ENCODE measurements at regions not wholly inside any gene's neighbourhood (a gene's known extent, or its start where the extent isn't known, plus 50 kb on each side); places are given as distances from the start of the nearest gene placed in this dataset.

- DNase-seq (ENCODE audit: low read depth, low spot score) = no peak
Measured at GRCh38 chr1:163758977-163759670, 437.4 kb downstream of the NUF2 start.

GRCh38 chr1:163761898-163762297 is 440.1 kb downstream of the NUF2 start:
- DNase-seq (ENCODE audit: low read depth, low spot score) = no peak
- H3K4me3 ChIP-seq (ENCODE audit: low read depth, low read length) = no peak overlapping the region
- no peak for TF ChIP-seq CTCF (IDR thresholded peaks at IDR 0.05; ENCODE audit: low read depth, low read length)
- in situ Hi-C loops (cut with HindIII; ENCODE audit: low sequenced_read_pairs) = no loop called here

More at GRCh38 chr1:163758977-163759670, 437.4 kb downstream of the NUF2 start:
- no peak overlapping the region for H3K4me3 ChIP-seq (ENCODE audit: low read depth, low read length)
- no peak for TF ChIP-seq CTCF (IDR thresholded peaks at IDR 0.05; ENCODE audit: low read depth, low read length)
- in situ Hi-C loops (cut with HindIII; ENCODE audit: low sequenced_read_pairs) = no loop called here

- no peak overlapping the region for H3K4me3 ChIP-seq (ENCODE audit: low read depth, low read length)
- in situ Hi-C loops (cut with HindIII; ENCODE audit: low sequenced_read_pairs) = no loop called here
- no peak for TF ChIP-seq CTCF (IDR thresholded peaks at IDR 0.05; ENCODE audit: low read depth, low read length)
- no peak for DNase-seq (ENCODE audit: low read depth, low spot score)
Measured at GRCh38 chr1:163766257-163766918, 444.6 kb downstream of the NUF2 start.

GRCh38 chr1:163768576-163768975 is 446.8 kb downstream of the NUF2 start:
- in situ Hi-C loops (cut with HindIII; ENCODE audit: low sequenced_read_pairs) = no loop called here

GRCh38 chr1:163770265-163770664 is 448.5 kb downstream of the NUF2 start:
- H3K4me3 ChIP-seq (ENCODE audit: low read depth, low read length) = no peak overlapping the region
- no peak for TF ChIP-seq CTCF (IDR thresholded peaks at IDR 0.05; ENCODE audit: low read depth, low read length)
- DNase-seq (ENCODE audit: low read depth, low spot score) = no peak
- in situ Hi-C loops (cut with HindIII; ENCODE audit: low sequenced_read_pairs) = no loop called here

More at GRCh38 chr1:163768576-163768975, 446.8 kb downstream of the NUF2 start:
- DNase-seq (ENCODE audit: low read depth, low spot score) = no peak
- no peak for TF ChIP-seq CTCF (IDR thresholded peaks at IDR 0.05; ENCODE audit: low read depth, low read length)
- no peak overlapping the region for H3K4me3 ChIP-seq (ENCODE audit: low read depth, low read length)

- no peak overlapping the region for H3K4me3 ChIP-seq (ENCODE audit: low read depth, low read length)
- in situ Hi-C loops (cut with HindIII; ENCODE audit: low sequenced_read_pairs) = no loop called here
- no peak for TF ChIP-seq CTCF (IDR thresholded peaks at IDR 0.05; ENCODE audit: low read depth, low read length)
- no peak for DNase-seq (ENCODE audit: low read depth, low spot score)
Measured at GRCh38 chr1:163771637-163772036, 449.9 kb downstream of the NUF2 start.
